Esophagus squamous epithelium (tissue), 5 donors: ENCODE measurements at regions not wholly inside any gene's neighbourhood (a gene's known extent, or its start where the extent isn't known, plus 50 kb on each side); places are given as distances from the start of the nearest gene placed in this dataset.
"Not testable (repeated sequence)": the region's sequence is repeated elsewhere in the genome, so short reads cannot be mapped to it uniquely, and the experiment has no call there.

ENCODE experiments used
- DNase-seq: peaks from one replicate; lab custom pipeline; 2025; lab: John Stamatoyannopoulos, UW
- H3K27ac ChIP-seq, 4 donors: fragments of 200-600 bp; sonication (generic); one replicate each; pipeline ENCODE4 v1.5.1; 2016 to 2019; ENCODE audit warnings: mild to moderate bottlenecking in 1 of 4
- H3K27me3 ChIP-seq, 4 donors: fragments of 200-600 bp; sonication (generic); 1 replicate in 3 of 4; 2 replicates in 1 of 4; pipeline versions ENCODE4 v1.5.1 to v1.6.0; 2017 to 2021; ENCODE audit warnings: antibody characterized with exemption in 1 of 4
- H3K36me3 ChIP-seq, 3 donors: fragments of 200-600 bp; sonication (generic); one replicate each; pipeline ENCODE4 v1.5.1; 2016 to 2019
- H3K4me1 ChIP-seq, 3 donors: fragments of 200-600 bp; sonication (generic); one replicate each; pipeline ENCODE4 v1.5.1; 2017 to 2019
- H3K4me3 ChIP-seq, 4 donors: fragments of 200-600 bp; sonication (generic); 1 replicate in 3 of 4; 2 replicates in 1 of 4; pipeline ENCODE4 v1.5.1; 2016 to 2019; ENCODE audit warnings: mild to moderate bottlenecking in 2 of 4, moderate library complexity in 1 of 4
- H3K9me3 ChIP-seq, 3 donors: fragments of 200-600 bp; sonication (generic); one replicate each; pipeline ENCODE4 v1.5.1; 2016 to 2019
- POLR2A ChIP-seq, 4 donors: fragments of 450-650 bp; IDR thresholded peaks; one replicate each; pipeline ENCODE4 v1.6.1; 2017; ENCODE audit warnings: antibody characterized with exemption in 4 of 4, mild to moderate bottlenecking in 4 of 4, moderate library complexity in 3 of 4
- WGBS, 2 donors: methylation state at CpG; one replicate each; pipeline ENCODE4 v1.1.5; 2018; 5-methylcytosine and 5-hydroxymethylcytosine counted together
- intact Hi-C: fragments of 100-400 bp; cut with DNase I; formaldehyde crosslinking; loops from one replicate; pipeline ENCODE4 v1.15.0; 2022
- TF ChIP-seq, protein P1 (sequence below), 6 experiments: fragments of 450-650 bp in 4 of 6; fragments of 200-600 bp in 2 of 6; sonication (generic) in 2 of 6; IDR thresholded peaks; one replicate each; pipeline ENCODE4 v1.5.1; 2016 to 2019; ENCODE audit warnings: antibody characterized with exemption in 6 of 6, mild to moderate bottlenecking in 4 of 6, moderate library complexity in 4 of 6
- donor health status: DM: yes; HTN: yes; CAD: no.

- H3K27ac ChIP-seq = no peak overlapping the region
- intact Hi-C loops = no loop called here
- TF ChIP-seq, protein P1, sequence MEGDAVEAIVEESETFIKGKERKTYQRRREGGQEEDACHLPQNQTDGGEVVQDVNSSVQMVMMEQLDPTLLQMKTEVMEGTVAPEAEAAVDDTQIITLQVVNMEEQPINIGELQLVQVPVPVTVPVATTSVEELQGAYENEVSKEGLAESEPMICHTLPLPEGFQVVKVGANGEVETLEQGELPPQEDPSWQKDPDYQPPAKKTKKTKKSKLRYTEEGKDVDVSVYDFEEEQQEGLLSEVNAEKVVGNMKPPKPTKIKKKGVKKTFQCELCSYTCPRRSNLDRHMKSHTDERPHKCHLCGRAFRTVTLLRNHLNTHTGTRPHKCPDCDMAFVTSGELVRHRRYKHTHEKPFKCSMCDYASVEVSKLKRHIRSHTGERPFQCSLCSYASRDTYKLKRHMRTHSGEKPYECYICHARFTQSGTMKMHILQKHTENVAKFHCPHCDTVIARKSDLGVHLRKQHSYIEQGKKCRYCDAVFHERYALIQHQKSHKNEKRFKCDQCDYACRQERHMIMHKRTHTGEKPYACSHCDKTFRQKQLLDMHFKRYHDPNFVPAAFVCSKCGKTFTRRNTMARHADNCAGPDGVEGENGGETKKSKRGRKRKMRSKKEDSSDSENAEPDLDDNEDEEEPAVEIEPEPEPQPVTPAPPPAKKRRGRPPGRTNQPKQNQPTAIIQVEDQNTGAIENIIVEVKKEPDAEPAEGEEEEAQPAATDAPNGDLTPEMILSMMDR (IDR thresholded peaks at IDR 0.05) = no peak
- TF ChIP-seq POLR2A (IDR thresholded peaks at IDR 0.05) = no peak
- H3K27me3 ChIP-seq = no peaks in the 10 kb centered on the region
- H3K36me3 ChIP-seq = no peaks in the 10 kb centered on the region
- H3K4me1 ChIP-seq = peaks cover 1 to 8% (median 7%) of the 10 kb centered on the region in 3 donors
- H3K4me3 ChIP-seq = no peak overlapping the region
- WGBS, 2 donors = 44 to 92% methylated on average over 2 to 4 of the region's 5 CpGs
- no peak for DNase-seq
- no peaks in the 10 kb centered on the region for H3K9me3 ChIP-seq
Observed at GRCh38 chr11:86145439-86146156, 76.7 kb upstream of the PICALM start.

GRCh38 chr11:86144846-86145245 lies 76.0 kb upstream of the PICALM start:
- H3K27me3 ChIP-seq = no peaks in the 10 kb centered on the region
- TF ChIP-seq, protein P1 (IDR thresholded peaks at IDR 0.05) = no peak
- TF ChIP-seq POLR2A (IDR thresholded peaks at IDR 0.05) = no peak
- no peaks in the 10 kb centered on the region for H3K9me3 ChIP-seq
- H3K27ac ChIP-seq = no peak overlapping the region
- intact Hi-C loops = no loop called here
- WGBS, 2 donors = 74 to 76% methylated on average over 3 of the region's 3 CpGs
- H3K36me3 ChIP-seq = no peaks in the 10 kb centered on the region
- DNase-seq = no peak
- H3K4me1 ChIP-seq = peaks cover 0 to 4% (median under 1%) of the 10 kb centered on the region in 3 donors
- no peak overlapping the region for H3K4me3 ChIP-seq

GRCh38 chr11:86144087-86144486 lies 75.2 kb upstream of the PICALM start:
- WGBS, 2 donors = 93 to 98% methylated on average over 9 of the region's 9 CpGs
- H3K4me1 ChIP-seq, H3K4me3 ChIP-seq, H3K9me3 ChIP-seq, DNase-seq, H3K27me3 ChIP-seq, H3K36me3 ChIP-seq, intact Hi-C loops: not testable (repeated sequence)
- peak overlapping the region in 1 of 4 donors; percentile 11 for H3K27ac ChIP-seq

GRCh38 chr11:86143087-86144030 lies 74.5 kb upstream of the PICALM start:
- intact Hi-C loops = no loop called here
- no peak for DNase-seq
- Histone ChIP-seq H3K27ac (no peak overlapping the region), H3K27me3 (no peaks in the 10 kb centered on the region), H3K9me3 (no peaks in the 10 kb centered on the region), H3K4me3 (no peak overlapping the region), H3K4me1 (peaks cover 0 to 4% (median 3%) of the 10 kb centered on the region in 3 donors), H3K36me3 (no peaks in the 10 kb centered on the region)
- TF ChIP-seq POLR2A (IDR thresholded peaks at IDR 0.05) = no peak
- TF ChIP-seq, protein P1 (IDR thresholded peaks at IDR 0.05) = no peak
- WGBS, 2 donors = 81 to 89% methylated on average over 7 of the region's 7 CpGs

DNA sequence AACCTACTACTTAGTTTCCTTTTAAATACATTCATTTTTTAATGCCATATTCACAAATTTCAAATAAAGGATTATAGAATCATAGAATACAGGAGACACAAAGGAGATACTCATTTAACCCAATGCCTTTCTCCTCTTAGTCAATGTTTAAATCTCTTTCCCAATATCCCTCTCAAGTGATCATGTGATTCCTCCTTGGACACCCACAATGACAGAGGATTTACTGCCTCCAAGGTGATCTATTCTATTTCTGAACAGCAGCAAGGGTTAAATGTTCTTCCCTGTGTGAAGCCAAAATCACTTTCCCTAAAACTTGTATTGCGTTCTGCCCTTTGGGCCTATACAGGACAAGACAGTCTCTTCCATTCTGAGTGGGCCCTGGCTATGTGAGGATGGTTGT lies 73.3 kb upstream of the PICALM start:
- H3K27ac ChIP-seq = peak overlapping the region in 1 of 4 donors; percentile 47

More for the DNA sequence above, 73.3 kb upstream of the PICALM start:
- no peaks in the 10 kb centered on the region for H3K27me3 ChIP-seq
- intact Hi-C loops = no loop called here
- no peak overlapping the region for H3K4me3 ChIP-seq
- peaks cover 0 to 6% (median 0%) of the 10 kb centered on the region in 3 donors for H3K4me1 ChIP-seq
- no peaks in the 10 kb centered on the region for H3K9me3 ChIP-seq
- DNase-seq = no peak
- 100% methylated on average over 1 of the region's 1 CpG for WGBS, 2 donors
- TF ChIP-seq, protein P1 (IDR thresholded peaks at IDR 0.05) = no peak
- no peak for TF ChIP-seq POLR2A (IDR thresholded peaks at IDR 0.05)
- no peaks in the 10 kb centered on the region for H3K36me3 ChIP-seq
